B cell (primary cell): ENCODE measurements at regions not wholly inside any gene's neighbourhood (a gene's known extent, or its start where the extent isn't known, plus 50 kb on each side); places are given as distances from the start of the nearest gene placed in this dataset.
A peak's percentile ranks its signal among the peaks of the same experiment; 100 is the strongest.
"Not testable (repeated sequence)": the region's sequence is repeated elsewhere in the genome, so short reads cannot be mapped to it uniquely, and the experiment has no call there.

ENCODE experiments used
- ATAC-seq: fragments of 200-7000 bp; cut with Tn5 transposase; one replicate; pipeline ENCODE4 v1.10.0; 2021; ENCODE audit warnings: low read depth, mild to moderate bottlenecking, moderate number of reproducible peaks, moderate library complexity
- CTCF ChIA-PET: fragments of 350-600 bp; sonication (Branson Sonifier 250); formaldehyde crosslinking; loops from one replicate; lab custom pipeline; 2021; ENCODE audit warnings: antibody characterized with exemption, inconsistent platforms; lab: Charles Lee
- POLR2A ChIA-PET: fragments of 350-600 bp; sonication (Branson Sonifier 250); formaldehyde crosslinking; loops from one replicate; lab custom pipeline; 2021; ENCODE audit warnings: antibody characterized with exemption; lab: Charles Lee
- DNase-seq: peaks from one replicate; pipeline ENCODE4 v3.0.0; 2013
- H2AFZ ChIP-seq: 2 replicates; pipeline ENCODE4 v1.6.1; 2012; ENCODE audit warnings: mild to moderate bottlenecking, low read depth, low read length; ENCODE audit not compliant: insufficient read depth, poor library complexity, severe bottlenecking
- H3K27ac ChIP-seq, 2 donors: 1 replicate in 1 of 2; 2 replicates in 1 of 2; pipeline ENCODE4 v1.5.1; 2012 to 2013; ENCODE audit warnings: low read length in 2 of 2, mild to moderate bottlenecking in 2 of 2, moderate library complexity in 1 of 2
- H3K27me3 ChIP-seq, 4 experiments: fragments of 200-600 bp in 1 of 4; sonication (generic) in 1 of 4; replicated peaks in 1 of 4; 1 replicate in 2 of 4; 2 replicates in 2 of 4; pipeline versions ENCODE4 v1.6.1 to v1.7.0; 2013 to 2016; ENCODE audit warnings: low read length in 3 of 4, mild to moderate bottlenecking in 2 of 4, mixed read lengths in 1 of 4, moderate library complexity in 1 of 4; ENCODE audit not compliant: insufficient read depth in 4 of 4, control insufficient read depth in 3 of 4; ENCODE audit errors: control extremely low read depth in 1 of 4
- H3K36me3 ChIP-seq, 2 experiments: replicated peaks in 1 of 2; 1 replicate in 1 of 2; 2 replicates in 1 of 2; pipeline versions ENCODE4 v1.6.1 to v1.7.1; 2013; ENCODE audit warnings: low read length in 1 of 2; ENCODE audit not compliant: insufficient read depth in 2 of 2, control insufficient read depth in 1 of 2; ENCODE audit errors: control extremely low read depth in 1 of 2, extremely low read depth in 1 of 2
- H3K4me1 ChIP-seq, 2 donors: fragments of 200-600 bp in 1 of 2; sonication (generic) in 1 of 2; 1 replicate in 1 of 2; 2 replicates in 1 of 2; pipeline versions ENCODE4 v1.5.1 to v1.6.1; 2013 to 2017; ENCODE audit warnings: low read length in 2 of 2; ENCODE audit not compliant: control insufficient read depth in 2 of 2, insufficient read depth in 2 of 2
- H3K4me2 ChIP-seq: replicated peaks from 2 replicates; pipeline ENCODE3; 2012; ENCODE audit warnings: mild to moderate bottlenecking, low read depth, low read length; ENCODE audit not compliant: poor library complexity, severe bottlenecking
- H3K4me3 ChIP-seq, 5 experiments: fragments of 200-600 bp in 1 of 5; sonication (generic) in 1 of 5; 1 replicate in 3 of 5; 2 replicates in 2 of 5; pipeline versions ENCODE4 v1.5.1 to v1.7.0; 2011 to 2016; ENCODE audit warnings: low read length in 4 of 5, mild to moderate bottlenecking in 4 of 5, low read depth in 2 of 5, control low read depth in 1 of 5, moderate library complexity in 1 of 5; ENCODE audit not compliant: insufficient read depth in 1 of 5; ENCODE audit errors: control extremely low read depth in 1 of 5, extremely low read depth in 1 of 5
- H3K79me2 ChIP-seq: fragments of 200-600 bp; sonication (generic); one replicate; pipeline ENCODE4 v1.6.0; 2016; ENCODE audit warnings: low read length; ENCODE audit not compliant: control insufficient read depth, insufficient read depth
- H3K9ac ChIP-seq: fragments of 200-600 bp; sonication (generic); 2 replicates; pipeline ENCODE4 v1.6.1; 2017; ENCODE audit warnings: mild to moderate bottlenecking, low read length, moderate library complexity
- H3K9me3 ChIP-seq, 3 donors: one replicate each; pipeline versions ENCODE4 v1.6.1 to v1.7.1; 2013; ENCODE audit warnings: low read length in 2 of 3; ENCODE audit not compliant: control insufficient read depth in 2 of 3, insufficient read depth in 1 of 3; ENCODE audit errors: control extremely low read depth in 1 of 3
- H4K20me1 ChIP-seq: 2 replicates; pipeline ENCODE4 v1.6.0; 2012; ENCODE audit warnings: mild to moderate bottlenecking, low read length; ENCODE audit not compliant: insufficient read depth, control insufficient read depth, poor library complexity, severe bottlenecking
- H3K27ac Mint-ChIP-seq: one replicate; pipeline ENCODE4 v1.8.0; 2021; ENCODE audit warnings: mixed read lengths
- H3K27me3 Mint-ChIP-seq: one replicate; pipeline ENCODE4 v1.8.0; 2021; ENCODE audit warnings: mixed read lengths
- H3K4me1 Mint-ChIP-seq: one replicate; pipeline ENCODE4 v1.8.0; 2021; ENCODE audit warnings: mixed read lengths
- H3K4me3 Mint-ChIP-seq: one replicate; pipeline ENCODE4 v1.8.0; 2021; ENCODE audit warnings: mixed read lengths
- H3K9me3 Mint-ChIP-seq: one replicate; pipeline ENCODE4 v1.8.0; 2022; ENCODE audit warnings: mixed read lengths; ENCODE audit not compliant: insufficient read depth
- CTCF ChIP-seq: fragments of 200-600 bp; IDR thresholded peaks from one replicate; pipeline ENCODE4 v1.8.0; 2022; ENCODE audit warnings: antibody characterized with exemption, mild to moderate bottlenecking
- EZH2 ChIP-seq: IDR thresholded peaks from 2 replicates; pipeline ENCODE4 v1.6.1; 2012; ENCODE audit warnings: borderline replicate concordance, low read depth, mild to moderate bottlenecking, moderate library complexity, low read length; ENCODE audit not compliant: insufficient read depth, poor library complexity, severe bottlenecking
- WGBS: methylation state at CpG from one replicate; pipeline ENCODE4 v1.1.5; 2013; ENCODE audit warnings: missing lambda C conversion rate; ENCODE audit not compliant: insufficient coverage; 5-methylcytosine and 5-hydroxymethylcytosine counted together
- intact Hi-C: fragments of 100-400 bp; cut with micrococcal nuclease; formaldehyde crosslinking; loops from one replicate; pipeline ENCODE4 v1.10.0; 2022

GRCh38 chr7:67371429-67372305 is 375.0 kb downstream of the TYW1 start:
- Histone ChIP-seq H3K27me3 (peaks cover 0 to 12% (median 3%) of the 10 kb centered on the region in 4 experiments), H3K4me2 (no peak overlapping the region), H3K79me2 (no peaks in the 10 kb centered on the region), H3K4me3 (no peak overlapping the region), H4K20me1 (no peaks in the 10 kb centered on the region), H3K36me3 (no peaks in the 10 kb centered on the region), H3K27ac (no peak overlapping the region), H3K9me3 (peaks cover 0 to 16% (median 0%) of the 10 kb centered on the region in 3 donors), H3K4me1 (no peaks in the 10 kb centered on the region), H2AFZ (no peak overlapping the region), H3K9ac (no peak overlapping the region)
- intact Hi-C loops, result no loop called here
- 37% methylated on average over 17 of the region's 18 CpGs for WGBS
- DNase-seq, result peak; percentile 73
- peaks cover 5% of the 10 kb centered on the region for H3K9me3 Mint-ChIP-seq
- ATAC-seq, result peak; percentile 87
- ChIA-PET CTCF (interaction anchor here (0.9 to 1.9 kb wide), 6 partner anchors 8 to 19 kb away, joined by 3 to 7 read pairs (median 4); no protein-coding TSS in a partner anchor), POLR2A (no interaction called here)
- peaks cover 22% of the 10 kb centered on the region for H3K27me3 Mint-ChIP-seq
- no peak overlapping the region for H3K4me3 Mint-ChIP-seq
- TF ChIP-seq EZH2 (no peak), CTCF (peak; percentile 89)
- H3K4me1 Mint-ChIP-seq, result no peaks in the 10 kb centered on the region
- no peak overlapping the region for H3K27ac Mint-ChIP-seq

GRCh38 chr7:67373389-67373788 is 376.8 kb downstream of the TYW1 start:
- H3K79me2 ChIP-seq, H3K9me3 Mint-ChIP-seq, H3K27ac Mint-ChIP-seq, CTCF ChIA-PET, H3K9me3 ChIP-seq, H4K20me1 ChIP-seq, DNase-seq, H3K9ac ChIP-seq, ATAC-seq, H3K4me3 ChIP-seq, H3K4me2 ChIP-seq, H2AFZ ChIP-seq, H3K4me1 ChIP-seq, H3K4me3 Mint-ChIP-seq, H3K27ac ChIP-seq, H3K4me1 Mint-ChIP-seq, H3K36me3 ChIP-seq, POLR2A ChIA-PET, intact Hi-C loops: not testable (repeated sequence)
- peaks cover 22% of the 10 kb centered on the region for H3K27me3 Mint-ChIP-seq
- peaks cover 0 to 12% (median 3%) of the 10 kb centered on the region in 4 experiments for H3K27me3 ChIP-seq
- no CpG with 5 or more reads among the region's 3 CpGs for WGBS
